HG02798 (cell line): ENCODE measurements at regions not wholly inside any gene's neighbourhood (a gene's known extent, or its start where the extent isn't known, plus 50 kb on each side); places are given as distances from the start of the nearest gene placed in this dataset.
A peak's percentile ranks its signal among the peaks of the same experiment; 100 is the strongest.
"Not testable (repeated sequence)": the region's sequence is repeated elsewhere in the genome, so short reads cannot be mapped to it uniquely, and the experiment has no call there.

ENCODE experiments used
- ATAC-seq: cut with Tn5 transposase; IDR thresholded peaks from one replicate; pipeline ENCODE4 v1.9.1; 2021; ENCODE audit warnings: mild to moderate bottlenecking; ENCODE audit not compliant: unreplicated experiment, poor library complexity

- no peak for ATAC-seq
Observed at GRCh38 chr13:111064661-111065060, 50.4 kb upstream of the ARHGEF7 start.

GRCh38 chr13:111062966-111063365 lies 52.1 kb upstream of the ARHGEF7 start:
- no peak for ATAC-seq

DNA sequence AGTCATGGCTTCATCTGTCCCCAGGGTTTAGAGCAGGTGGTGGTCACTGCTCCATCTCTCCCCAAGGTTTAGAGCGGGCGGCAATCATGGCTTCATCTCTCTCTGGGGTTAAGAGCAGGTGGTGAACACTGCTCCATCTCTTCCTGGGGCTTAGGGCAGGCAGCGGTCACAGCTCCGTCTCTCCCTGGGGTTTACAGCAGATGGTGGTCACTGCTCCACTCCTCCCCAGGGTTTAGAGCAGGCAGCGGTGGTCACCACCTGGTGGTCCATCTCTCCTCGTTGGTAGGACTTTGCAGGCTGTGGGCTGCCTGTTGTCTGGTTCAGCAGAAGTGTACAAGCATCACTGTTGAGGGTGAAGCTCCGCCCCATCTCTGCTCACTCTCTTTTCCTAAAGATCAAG lies 52.8 kb upstream of the ARHGEF7 start:
- ATAC-seq, result no peak

- no peak for ATAC-seq
Observed at GRCh38 chr13:111061358-111062045, 53.6 kb upstream of the ARHGEF7 start.

DNA sequence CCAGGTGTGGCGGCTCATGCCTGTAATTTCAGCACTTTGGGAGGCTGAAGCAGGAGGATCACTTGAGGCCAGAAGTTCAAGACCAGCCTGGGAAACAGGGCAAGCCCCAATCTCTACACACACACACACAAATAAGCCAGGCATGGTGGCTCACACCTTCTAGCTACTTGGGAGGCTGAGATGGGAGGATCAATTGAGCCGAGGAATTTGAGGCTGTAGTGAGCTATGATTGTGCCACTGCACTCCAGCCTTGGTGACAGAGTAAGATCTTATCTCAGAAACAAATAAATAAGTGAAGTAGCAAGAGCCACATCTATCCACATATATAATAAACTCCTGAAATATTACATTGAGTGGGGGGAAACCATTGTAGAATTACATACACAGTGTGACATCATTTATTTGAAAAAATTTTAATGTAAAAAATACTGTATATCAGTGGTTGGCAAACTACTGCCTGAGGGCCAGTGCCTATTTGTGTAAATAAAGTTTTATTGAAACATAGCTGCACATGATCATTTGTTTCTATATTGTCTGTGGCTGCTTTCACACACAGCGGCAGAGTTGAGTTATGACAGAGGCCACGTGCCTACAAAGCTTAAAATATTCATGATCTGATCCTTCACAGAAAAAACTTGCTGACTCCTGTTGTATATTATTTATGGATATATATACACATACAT lies 54.7 kb upstream of the ARHGEF7 start:
- no peak for ATAC-seq

- no peak for ATAC-seq
Observed at GRCh38 chr13:111058796-111059506, 56.2 kb upstream of the ARHGEF7 start.

DNA sequence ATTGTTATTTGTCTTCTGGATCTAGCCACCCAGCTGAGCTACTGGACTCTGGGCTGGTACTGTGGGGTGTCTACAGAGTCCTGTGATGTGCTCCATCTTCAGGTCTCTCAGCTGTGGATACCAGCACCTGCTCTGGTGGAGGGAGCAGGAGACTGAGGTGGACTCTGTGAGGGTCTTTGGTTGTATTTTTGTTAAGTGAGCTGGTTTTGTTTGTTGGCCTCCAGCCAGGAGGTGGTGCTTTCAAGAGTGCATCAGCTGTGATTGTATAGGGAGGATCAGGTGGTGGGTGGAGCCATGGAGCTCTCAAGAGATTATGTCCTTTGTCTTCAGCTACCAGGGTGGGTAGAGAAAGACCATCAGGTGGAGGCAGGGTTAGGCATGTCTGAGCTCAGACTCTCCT lies 56.8 kb upstream of the ARHGEF7 start:
- not testable (repeated sequence) for ATAC-seq

DNA sequence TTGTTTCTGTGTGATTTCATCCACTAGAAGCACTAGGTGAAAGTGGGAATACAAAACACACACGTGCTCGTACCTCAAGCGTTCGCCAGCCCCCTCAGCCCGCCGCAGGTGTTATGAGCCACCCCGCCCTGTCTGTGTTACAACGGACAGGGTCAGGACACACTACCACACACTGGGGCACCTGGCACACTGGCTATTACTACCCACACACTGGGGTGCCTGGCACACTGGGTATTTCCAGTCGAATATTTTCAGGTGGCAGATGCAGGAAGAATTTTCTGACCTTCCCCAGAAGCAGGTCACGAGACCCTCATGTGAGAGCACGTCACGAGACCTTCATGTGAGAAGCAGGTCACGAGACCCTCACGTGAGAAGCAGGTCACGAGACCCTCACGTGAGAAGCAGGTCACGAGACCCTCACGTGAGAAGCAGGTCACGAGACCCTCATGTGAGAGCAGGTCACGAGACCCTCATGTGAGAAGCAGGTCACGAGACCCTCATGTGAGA lies 63.3 kb upstream of the ARHGEF7 start:
- ATAC-seq, result not testable (repeated sequence)

GRCh38 chr13:111051041-111051725 lies 63.9 kb upstream of the ARHGEF7 start:
- ATAC-seq, result no peak

DNA sequence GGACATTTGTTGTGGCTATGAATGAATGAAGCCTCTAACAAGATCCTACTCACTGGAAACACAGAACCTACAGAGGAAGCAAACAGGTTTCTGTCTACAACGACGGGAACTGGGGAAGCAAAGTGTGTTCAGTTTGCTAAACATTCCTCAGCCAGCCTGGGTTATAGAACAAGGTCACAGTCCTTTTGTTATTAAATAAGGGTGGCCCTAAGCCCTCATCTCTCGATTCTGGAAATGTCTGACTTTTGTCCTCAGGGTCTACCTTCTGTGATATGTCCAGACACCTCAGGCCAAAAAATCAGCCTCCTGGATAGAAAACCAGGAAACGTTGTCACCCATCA lies 64.6 kb upstream of the ARHGEF7 start:
- ATAC-seq, result no peak

- no peak for ATAC-seq
Observed at GRCh38 chr13:111049791-111050538, 65.1 kb upstream of the ARHGEF7 start.

DNA sequence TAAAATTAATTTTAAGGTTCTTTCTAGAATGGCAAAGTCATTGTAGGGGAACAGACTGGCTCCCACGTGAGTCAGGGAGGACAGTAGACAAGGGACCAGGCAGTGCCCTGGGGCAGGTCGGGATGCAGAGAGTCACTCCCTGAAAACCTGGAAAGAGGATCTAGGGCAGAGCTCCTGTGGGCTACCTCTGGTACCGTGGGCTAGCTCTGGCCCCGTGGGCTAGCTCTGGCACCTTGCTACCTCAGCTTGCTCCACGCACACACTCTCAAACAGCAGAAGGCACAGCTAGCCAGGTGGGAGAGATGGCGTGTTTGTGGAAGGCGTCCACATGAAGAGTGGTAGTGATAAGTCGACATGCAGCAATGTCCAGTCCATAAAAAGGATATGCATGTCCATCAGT lies 66.7 kb upstream of the ARHGEF7 start:
- ATAC-seq, result no peak

GRCh38 chr13:111047326-111047725 lies 67.8 kb upstream of the ARHGEF7 start:
- ATAC-seq, result no peak

DNA sequence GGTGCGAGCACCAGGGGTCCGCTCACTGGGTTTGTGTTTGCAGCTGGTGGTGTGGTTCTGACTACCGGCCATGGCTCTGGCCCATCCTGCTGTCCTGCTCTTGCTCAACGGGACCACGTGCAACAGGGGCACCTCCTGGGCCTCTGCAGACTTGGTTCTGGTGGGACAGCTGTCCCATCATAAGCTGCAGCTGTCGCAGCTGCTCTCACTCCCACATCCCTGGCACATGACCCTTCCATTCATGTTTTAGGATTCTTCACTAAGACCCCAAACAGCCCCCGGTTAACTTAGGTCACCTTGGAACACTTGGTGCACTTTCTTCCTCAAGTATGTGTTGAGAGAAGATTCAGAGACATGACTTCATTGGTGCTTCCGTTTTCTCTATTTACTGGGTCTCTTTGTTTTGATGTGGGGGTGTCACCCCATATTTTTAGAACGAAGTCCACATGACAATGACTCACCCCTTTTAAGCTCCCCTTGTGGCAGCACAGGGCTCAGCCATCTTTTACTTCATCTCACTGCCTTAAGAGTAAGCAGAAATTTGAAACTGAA lies 68.4 kb upstream of the ARHGEF7 start:
- peak; percentile 66 for ATAC-seq

GRCh38 chr13:111045170-111045569 lies 69.9 kb upstream of the ARHGEF7 start:
- no peak for ATAC-seq

GRCh38 chr13:111044087-111044830 lies 70.9 kb upstream of the ARHGEF7 start:
- ATAC-seq, result no peak

GRCh38 chr13:111043575-111043982 lies 71.5 kb upstream of the ARHGEF7 start:
- peak; percentile 38 for ATAC-seq

GRCh38 chr13:111042661-111043226 lies 72.4 kb upstream of the ARHGEF7 start:
- no peak for ATAC-seq

- ATAC-seq, result no peak
Observed at GRCh38 chr13:111040830-111041229, 74.3 kb upstream of the ARHGEF7 start.
